GM19467 (cell line): ENCODE measurements at regions not wholly inside any gene's neighbourhood (a gene's known extent, or its start where the extent isn't known, plus 50 kb on each side); places are given as distances from the start of the nearest gene placed in this dataset.
"Not testable (repeated sequence)": the region's sequence is repeated elsewhere in the genome, so short reads cannot be mapped to it uniquely, and the experiment has no call there.

ENCODE experiments used
- ATAC-seq: cut with Tn5 transposase; IDR thresholded peaks from one replicate; pipeline ENCODE4 v1.9.1; 2021; ENCODE audit warnings: mild to moderate bottlenecking, moderate library complexity; ENCODE audit not compliant: unreplicated experiment

- no peak for ATAC-seq
Observed at GRCh38 chr11:112613051-112613972, 347.9 kb upstream of the NCAM1 start.

GRCh38 chr11:112614605-112615004 lies 346.6 kb upstream of the NCAM1 start:
- ATAC-seq, result no peak

- no peak for ATAC-seq
Observed at GRCh38 chr11:112615238-112615637, 346.0 kb upstream of the NCAM1 start.

GRCh38 chr11:112615891-112616290 lies 345.3 kb upstream of the NCAM1 start:
- ATAC-seq, result no peak

GRCh38 chr11:112616327-112617097 lies 344.7 kb upstream of the NCAM1 start:
- ATAC-seq, result no peak

GRCh38 chr11:112617098-112617425 lies 344.2 kb upstream of the NCAM1 start:
- no peak for ATAC-seq

GRCh38 chr11:112617977-112618826 lies 343.0 kb upstream of the NCAM1 start:
- no peak for ATAC-seq

- ATAC-seq, result no peak
Observed at GRCh38 chr11:112619106-112619505, 342.1 kb upstream of the NCAM1 start.

- no peak for ATAC-seq
Observed at GRCh38 chr11:112620621-112621394, 340.4 kb upstream of the NCAM1 start.

- ATAC-seq, result no peak
Observed at GRCh38 chr11:112623057-112623456, 338.2 kb upstream of the NCAM1 start.

GRCh38 chr11:112624431-112624830 lies 336.8 kb upstream of the NCAM1 start:
- no peak for ATAC-seq

GRCh38 chr11:112624971-112625370 lies 336.2 kb upstream of the NCAM1 start:
- ATAC-seq, result not testable (repeated sequence)

GRCh38 chr11:112625814-112626213 lies 335.4 kb upstream of the NCAM1 start:
- no peak for ATAC-seq

- ATAC-seq, result no peak
Observed at GRCh38 chr11:112626731-112627130, 334.5 kb upstream of the NCAM1 start.

- ATAC-seq, result no peak
Observed at GRCh38 chr11:112627588-112628045, 333.6 kb upstream of the NCAM1 start.

GRCh38 chr11:112628676-112629075 lies 332.5 kb upstream of the NCAM1 start:
- no peak for ATAC-seq

- ATAC-seq, result no peak
Observed at GRCh38 chr11:112630496-112630895, 330.7 kb upstream of the NCAM1 start.

- no peak for ATAC-seq
Observed at GRCh38 chr11:112631333-112631732, 329.9 kb upstream of the NCAM1 start.

GRCh38 chr11:112632866-112633505 lies 328.2 kb upstream of the NCAM1 start:
- ATAC-seq, result no peak

GRCh38 chr11:112634551-112634950 lies 326.7 kb upstream of the NCAM1 start:
- ATAC-seq, result no peak
